ENCODE measurements at regions not wholly inside any gene's neighbourhood (a gene's known extent, or its start where the extent isn't known, plus 50 kb on each side); places are given as distances from the start of the nearest gene placed in this dataset.

GRCh38 chr5:24391816-24392215 lies 253.0 kb downstream of the CDH10 start:
- peak; percentile 26 for DNase-seq (ENCODE audit: low read depth)
- H3K4me3 ChIP-seq (ENCODE audit: low read depth, low read length): no peak overlapping the region
- TF ChIP-seq MAX (IDR thresholded peaks at IDR 0.05; ENCODE audit: low read depth, low read length): no peak
- TF ChIP-seq CTCF (IDR thresholded peaks at IDR 0.05; ENCODE audit: low read depth, low read length): no peak
- no peak for TF ChIP-seq POLR2A (IDR thresholded peaks at IDR 0.05; ENCODE audit: extremely low read depth, insufficient read length)
- no peak for TF ChIP-seq MYC (IDR thresholded peaks at IDR 0.05; ENCODE audit: low read depth, low read length)

- no peak overlapping the region for H3K4me3 ChIP-seq (ENCODE audit: low read depth, low read length)
- TF ChIP-seq MYC (IDR thresholded peaks at IDR 0.05; ENCODE audit: low read depth, low read length) (no peak), POLR2A (IDR thresholded peaks at IDR 0.05; ENCODE audit: extremely low read depth, insufficient read length) (no peak), MAX (IDR thresholded peaks at IDR 0.05; ENCODE audit: low read depth, low read length) (no peak), CTCF (IDR thresholded peaks at IDR 0.05; ENCODE audit: low read depth, low read length) (no peak)
- DNase-seq (ENCODE audit: low read depth): no peak
These were observed 247.2 kb downstream of the CDH10 start for GRCh38 chr5:24397601-24398000.

GRCh38 chr5:24401773-24402172 lies 243.0 kb downstream of the CDH10 start:
- no peak overlapping the region for H3K4me3 ChIP-seq (ENCODE audit: low read depth, low read length)
- TF ChIP-seq MYC (IDR thresholded peaks at IDR 0.05; ENCODE audit: low read depth, low read length) (no peak), CTCF (IDR thresholded peaks at IDR 0.05; ENCODE audit: low read depth, low read length) (no peak), POLR2A (IDR thresholded peaks at IDR 0.05; ENCODE audit: extremely low read depth, insufficient read length) (no peak), MAX (IDR thresholded peaks at IDR 0.05; ENCODE audit: low read depth, low read length) (no peak)
- DNase-seq (ENCODE audit: low read depth): no peak

- no peak for DNase-seq (ENCODE audit: low read depth)
- no peak overlapping the region for H3K4me3 ChIP-seq (ENCODE audit: low read depth, low read length)
- TF ChIP-seq POLR2A (IDR thresholded peaks at IDR 0.05; ENCODE audit: extremely low read depth, insufficient read length) (no peak), CTCF (IDR thresholded peaks at IDR 0.05; ENCODE audit: low read depth, low read length) (no peak), MAX (IDR thresholded peaks at IDR 0.05; ENCODE audit: low read depth, low read length) (no peak), MYC (IDR thresholded peaks at IDR 0.05; ENCODE audit: low read depth, low read length) (no peak)
These were observed 237.3 kb downstream of the CDH10 start for GRCh38 chr5:24407466-24407865.

GRCh38 chr5:24428345-24428744 lies 216.4 kb downstream of the CDH10 start:
- H3K4me3 ChIP-seq (ENCODE audit: low read depth, low read length): no peak overlapping the region
- TF ChIP-seq MYC (IDR thresholded peaks at IDR 0.05; ENCODE audit: low read depth, low read length) (no peak), CTCF (IDR thresholded peaks at IDR 0.05; ENCODE audit: low read depth, low read length) (no peak), POLR2A (IDR thresholded peaks at IDR 0.05; ENCODE audit: extremely low read depth, insufficient read length) (no peak), MAX (IDR thresholded peaks at IDR 0.05; ENCODE audit: low read depth, low read length) (no peak)
- DNase-seq (ENCODE audit: low read depth): no peak

- no peak overlapping the region for H3K4me3 ChIP-seq (ENCODE audit: low read depth, low read length)
- DNase-seq (ENCODE audit: low read depth): no peak
- TF ChIP-seq CTCF (IDR thresholded peaks at IDR 0.05; ENCODE audit: low read depth, low read length): no peak
- TF ChIP-seq POLR2A (IDR thresholded peaks at IDR 0.05; ENCODE audit: extremely low read depth, insufficient read length): no peak
- no peak for TF ChIP-seq MAX (IDR thresholded peaks at IDR 0.05; ENCODE audit: low read depth, low read length)
- TF ChIP-seq MYC (IDR thresholded peaks at IDR 0.05; ENCODE audit: low read depth, low read length): no peak
These were observed 211.2 kb downstream of the CDH10 start for GRCh38 chr5:24433555-24433954.
